Duodenal mucosa (tissue), 2 donors: ENCODE measurements at regions not wholly inside any gene's neighbourhood (a gene's known extent, or its start where the extent isn't known, plus 50 kb on each side); places are given as distances from the start of the nearest gene placed in this dataset.

Experiments
- H3K27ac ChIP-seq: one replicate; pipeline ENCODE4 v1.7.0; 2013; ENCODE audit warnings: low read depth, low read length
- H3K27me3 ChIP-seq, 2 donors: one replicate each; pipeline ENCODE4 v1.7.0; 2013; ENCODE audit warnings: low read length in 2 of 2, control low read depth in 1 of 2; ENCODE audit not compliant: insufficient read depth in 2 of 2, control insufficient read depth in 1 of 2
- H3K36me3 ChIP-seq, 2 donors: one replicate each; pipeline ENCODE4 v1.7.0; 2013; ENCODE audit warnings: low read length in 2 of 2, control low read depth in 1 of 2; ENCODE audit not compliant: insufficient read depth in 2 of 2, control insufficient read depth in 1 of 2
- H3K4me1 ChIP-seq, 2 donors: one replicate each; pipeline ENCODE4 v1.7.0; 2013; ENCODE audit warnings: low read length in 2 of 2, control low read depth in 1 of 2; ENCODE audit not compliant: insufficient read depth in 2 of 2, control insufficient read depth in 1 of 2
- H3K4me3 ChIP-seq, 2 donors: one replicate each; pipeline ENCODE4 v1.7.0; 2013; ENCODE audit warnings: low read length in 2 of 2, low read depth in 1 of 2
- H3K9ac ChIP-seq, 2 donors: one replicate each; pipeline ENCODE4 v1.7.0; 2013; ENCODE audit warnings: low read length in 2 of 2, low read depth in 1 of 2
- H3K9me3 ChIP-seq, 2 donors: one replicate each; pipeline ENCODE4 v1.7.0; 2013; ENCODE audit warnings: low read length in 2 of 2, control low read depth in 1 of 2; ENCODE audit not compliant: control insufficient read depth in 1 of 2

DNA sequence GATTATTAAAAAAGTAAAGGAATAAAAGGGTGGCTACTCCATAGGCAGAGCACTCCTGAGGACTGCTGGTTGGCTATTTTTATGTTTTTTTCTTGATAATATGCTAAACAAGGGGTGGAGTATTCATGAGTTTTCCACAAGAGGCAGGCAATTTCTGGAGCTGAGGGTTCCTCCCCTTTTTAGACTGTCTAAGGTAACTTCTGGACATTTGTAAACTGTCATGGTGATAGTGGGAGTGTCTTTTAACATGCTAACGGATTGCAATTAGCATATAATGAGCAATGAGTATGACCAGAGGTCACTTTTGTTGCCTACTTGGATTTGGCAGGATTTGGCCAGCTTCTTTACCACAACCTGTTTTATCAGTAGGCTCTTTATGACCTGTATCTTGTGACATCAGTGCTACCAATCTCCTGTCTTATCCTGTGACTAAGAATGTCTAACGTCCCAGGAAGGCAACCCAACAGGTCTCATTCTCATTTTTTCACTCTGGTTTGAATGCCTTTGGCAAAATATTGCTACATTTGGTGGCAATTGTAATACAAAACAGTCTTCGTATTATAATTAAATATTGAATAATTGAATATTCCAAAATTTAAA lies 587.8 kb upstream of the POM121L12 start:
- Histone ChIP-seq H3K27me3 (no peaks in the 10 kb centered on the region), H3K4me3 (no peak overlapping the region), H3K4me1 (no peaks in the 10 kb centered on the region), H3K9me3 (no peaks in the 10 kb centered on the region), H3K9ac (no peak overlapping the region), H3K27ac (no peak overlapping the region), H3K36me3 (no peaks in the 10 kb centered on the region)

DNA sequence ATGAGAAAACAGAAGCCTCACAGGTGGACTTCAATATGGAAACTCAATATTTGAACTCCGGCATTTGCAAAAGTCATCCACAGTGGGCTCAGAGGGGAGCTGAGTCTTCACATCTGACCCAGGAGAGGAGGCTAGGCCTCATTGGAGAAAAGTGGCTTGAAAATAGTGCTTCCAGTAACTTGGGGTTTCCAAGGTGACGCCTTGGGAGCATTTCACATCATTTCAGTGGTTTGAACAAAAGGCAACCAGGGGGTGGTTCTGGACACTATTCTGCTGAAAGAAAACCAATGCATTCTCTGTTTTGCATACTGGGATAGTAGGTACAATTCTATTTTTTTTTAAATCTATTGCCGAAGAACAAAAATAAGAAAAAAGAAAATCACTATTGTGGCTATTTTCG lies 599.2 kb upstream of the POM121L12 start:
- Histone ChIP-seq H3K27ac (no peak overlapping the region), H3K9me3 (no peaks in the 10 kb centered on the region), H3K4me3 (no peak overlapping the region), H3K36me3 (no peaks in the 10 kb centered on the region), H3K4me1 (no peaks in the 10 kb centered on the region), H3K27me3 (no peaks in the 10 kb centered on the region), H3K9ac (no peak overlapping the region)

DNA sequence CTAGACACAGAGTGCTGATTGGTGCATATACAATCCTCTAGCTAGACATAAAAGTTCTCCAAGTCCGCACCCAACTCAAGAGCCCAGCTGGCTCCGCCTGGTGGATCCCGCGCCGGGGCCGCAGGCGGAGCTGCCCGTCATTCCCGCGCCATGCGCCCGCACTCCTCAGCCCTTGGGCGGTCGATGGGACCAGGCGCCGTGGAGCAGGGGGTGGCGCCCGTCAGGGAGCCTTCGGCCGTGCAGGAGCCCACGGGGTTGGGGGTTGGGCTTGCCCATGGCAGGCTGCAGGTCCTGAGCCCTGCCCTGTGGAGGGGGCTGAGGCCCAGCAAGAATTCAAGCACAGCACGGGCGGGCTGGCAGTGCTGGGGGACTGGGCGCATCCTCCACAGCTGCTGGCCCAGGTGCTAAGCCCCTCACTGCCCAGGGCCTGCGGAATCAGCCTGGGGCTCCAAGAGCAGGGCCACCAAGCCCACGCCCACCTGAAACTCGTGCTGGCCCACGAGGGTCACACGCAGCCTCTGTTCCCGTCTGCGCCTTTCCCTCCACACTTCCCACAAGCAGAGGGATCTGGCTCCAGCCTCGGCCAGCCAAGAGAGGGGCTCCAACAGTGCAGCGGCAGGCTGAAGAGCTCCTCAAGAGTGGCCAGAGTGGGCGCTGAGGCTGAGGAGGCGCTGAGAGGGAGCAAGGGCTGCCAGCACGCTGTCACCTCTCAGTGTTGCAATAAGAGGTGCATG lies 604.2 kb upstream of the POM121L12 start:
- no peaks in the 10 kb centered on the region for H3K36me3 ChIP-seq
- H3K9me3 ChIP-seq = no peaks in the 10 kb centered on the region
- H3K4me3 ChIP-seq = no peak overlapping the region
- no peaks in the 10 kb centered on the region for H3K27me3 ChIP-seq
- H3K4me1 ChIP-seq = no peaks in the 10 kb centered on the region
- H3K9ac ChIP-seq = no peak overlapping the region
- H3K27ac ChIP-seq = no peak overlapping the region

DNA sequence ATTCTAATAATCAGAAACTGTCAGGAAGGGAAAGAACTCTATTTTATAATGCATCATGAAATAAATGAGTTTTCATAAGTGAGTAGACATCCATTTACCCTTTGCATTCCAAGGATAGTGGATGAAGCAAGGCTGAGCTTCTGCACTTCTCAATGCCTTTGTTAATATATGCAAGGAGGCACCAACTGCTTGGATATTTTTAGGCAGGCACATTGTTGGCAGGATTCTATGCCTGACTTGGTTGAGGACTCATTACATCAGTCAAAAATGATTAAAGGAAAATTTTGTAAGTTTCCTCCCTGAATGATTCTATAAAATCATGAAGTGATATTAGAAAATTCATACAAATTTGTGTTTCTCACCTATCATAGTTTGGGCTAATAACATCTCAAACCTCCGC lies 612.2 kb upstream of the POM121L12 start:
- Histone ChIP-seq H3K4me1 (no peaks in the 10 kb centered on the region), H3K27me3 (no peaks in the 10 kb centered on the region)

DNA sequence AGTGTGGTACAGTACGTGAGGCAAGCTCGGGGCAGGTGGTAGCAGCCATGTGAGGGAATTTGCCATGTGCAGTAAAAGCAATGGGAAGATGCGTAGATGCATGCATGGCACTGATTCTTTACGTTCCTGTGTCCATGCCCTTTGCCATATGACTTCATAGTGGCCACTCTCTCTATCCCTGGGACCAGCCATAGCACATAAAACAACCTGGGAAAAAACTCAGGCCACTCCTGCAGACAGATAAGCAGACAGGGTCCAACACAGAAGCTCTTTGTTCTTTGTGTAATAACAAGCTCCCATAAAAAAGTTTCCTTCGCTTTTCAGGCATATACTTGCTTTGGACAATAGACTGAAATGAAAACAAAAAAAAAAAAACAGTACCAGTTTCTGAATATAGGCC lies 622.4 kb upstream of the POM121L12 start:
- Histone ChIP-seq H3K27ac (no peak overlapping the region), H3K4me1 (no peaks in the 10 kb centered on the region), H3K36me3 (no peaks in the 10 kb centered on the region), H3K4me3 (no peak overlapping the region), H3K27me3 (no peaks in the 10 kb centered on the region), H3K9me3 (peaks cover 0 to 2% of the 10 kb centered on the region in 2 donors), H3K9ac (no peak overlapping the region)

More for the DNA sequence above, 612.2 kb upstream of the POM121L12 start:
- Histone ChIP-seq H3K4me3 (no peak overlapping the region), H3K9me3 (no peaks in the 10 kb centered on the region), H3K36me3 (no peaks in the 10 kb centered on the region), H3K27ac (no peak overlapping the region), H3K9ac (no peak overlapping the region)

DNA sequence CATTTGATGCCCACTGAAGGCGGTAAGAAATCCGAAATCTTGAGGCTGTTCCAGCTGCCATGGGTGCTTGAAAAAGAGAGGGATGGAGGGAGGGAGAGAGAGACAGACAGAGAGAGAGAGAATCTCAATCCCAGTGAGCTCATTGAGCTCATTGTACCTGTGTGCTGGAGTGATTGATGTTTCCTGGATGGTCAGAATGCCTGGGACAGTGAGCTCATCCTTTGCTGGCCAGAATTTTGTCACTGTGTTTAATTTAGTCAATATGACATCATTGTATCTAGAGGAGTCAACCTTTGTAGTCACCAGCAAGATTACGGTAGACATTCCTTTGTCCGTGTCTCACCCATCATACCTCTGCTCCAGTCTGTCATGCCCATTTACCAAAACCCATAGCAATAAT lies 625.4 kb upstream of the POM121L12 start:
- Histone ChIP-seq H3K9me3 (peaks cover 0 to 2% of the 10 kb centered on the region in 2 donors), H3K4me1 (no peaks in the 10 kb centered on the region), H3K36me3 (no peaks in the 10 kb centered on the region), H3K9ac (no peak overlapping the region), H3K4me3 (no peak overlapping the region), H3K27ac (no peak overlapping the region), H3K27me3 (no peaks in the 10 kb centered on the region)

DNA sequence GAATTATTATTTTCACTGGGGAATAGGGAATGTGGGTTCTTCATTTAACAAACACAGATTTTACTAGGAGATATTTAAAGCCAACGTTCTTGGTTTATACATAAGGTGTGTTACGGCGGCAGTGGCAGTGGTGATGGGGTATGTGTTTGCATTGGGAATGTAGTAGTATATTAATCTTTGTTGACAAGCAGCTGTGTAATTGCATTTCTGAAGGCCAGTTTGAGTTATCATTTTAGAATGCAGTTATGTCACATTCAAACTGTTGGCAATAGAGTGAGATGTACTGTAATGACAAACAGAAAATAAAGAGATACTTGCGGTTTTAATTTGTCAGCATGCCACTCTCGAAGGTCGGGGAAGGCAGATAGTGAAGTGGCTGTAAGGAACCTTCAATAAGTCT lies 628.6 kb upstream of the POM121L12 start:
- Histone ChIP-seq H3K9ac (no peak overlapping the region), H3K27ac (no peak overlapping the region), H3K9me3 (peaks cover 0 to 2% of the 10 kb centered on the region in 2 donors), H3K36me3 (no peaks in the 10 kb centered on the region), H3K27me3 (no peaks in the 10 kb centered on the region), H3K4me3 (no peak overlapping the region), H3K4me1 (no peaks in the 10 kb centered on the region)

DNA sequence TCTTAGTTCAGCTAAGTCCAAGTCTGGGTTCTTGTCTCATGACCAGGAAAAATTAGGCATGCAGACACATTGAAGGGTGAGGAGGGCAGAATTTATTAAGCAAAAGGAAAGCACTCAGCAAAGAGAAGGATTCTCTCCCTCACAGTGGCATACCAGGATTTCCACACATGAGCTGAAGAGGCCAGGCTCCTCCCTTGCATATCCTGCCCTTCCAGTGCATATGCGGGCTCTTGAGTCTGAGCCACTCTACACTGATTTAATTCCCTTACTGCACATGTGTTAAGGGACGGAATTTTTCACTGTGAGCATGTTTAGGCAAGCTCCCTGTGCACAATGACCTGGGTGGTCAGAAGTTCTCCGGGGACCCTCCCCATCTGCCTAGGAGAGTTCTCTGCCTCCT lies 652.7 kb upstream of the POM121L12 start:
- Histone ChIP-seq H3K9ac (no peak overlapping the region), H3K4me1 (no peaks in the 10 kb centered on the region), H3K9me3 (no peaks in the 10 kb centered on the region), H3K36me3 (no peaks in the 10 kb centered on the region), H3K27ac (no peak overlapping the region), H3K4me3 (no peak overlapping the region), H3K27me3 (no peaks in the 10 kb centered on the region)

DNA sequence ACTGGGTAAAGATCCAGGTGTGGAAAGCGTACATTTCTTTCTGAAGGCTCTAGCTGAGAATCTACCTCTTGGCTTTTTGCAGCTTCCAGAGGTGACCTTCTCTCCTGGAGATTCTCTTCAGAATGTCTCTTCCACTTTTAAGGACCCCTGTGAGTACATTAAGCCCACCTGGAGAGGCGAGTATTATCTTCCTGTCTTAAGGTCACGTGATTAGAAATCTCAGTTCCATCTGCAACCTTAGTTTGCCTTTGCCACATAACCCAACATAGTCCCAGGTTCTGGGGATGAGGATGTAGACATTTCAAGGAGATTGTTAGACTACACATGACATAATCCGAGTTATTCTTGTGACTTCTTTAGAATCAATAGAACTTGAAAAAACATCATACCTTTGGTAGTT lies 665.5 kb upstream of the POM121L12 start:
- H3K36me3 ChIP-seq = no peaks in the 10 kb centered on the region
- H3K27me3 ChIP-seq = no peaks in the 10 kb centered on the region
- H3K9me3 ChIP-seq = no peaks in the 10 kb centered on the region
- no peak overlapping the region for H3K4me3 ChIP-seq
- no peak overlapping the region for H3K27ac ChIP-seq
- H3K9ac ChIP-seq = no peak overlapping the region
- no peaks in the 10 kb centered on the region for H3K4me1 ChIP-seq

DNA sequence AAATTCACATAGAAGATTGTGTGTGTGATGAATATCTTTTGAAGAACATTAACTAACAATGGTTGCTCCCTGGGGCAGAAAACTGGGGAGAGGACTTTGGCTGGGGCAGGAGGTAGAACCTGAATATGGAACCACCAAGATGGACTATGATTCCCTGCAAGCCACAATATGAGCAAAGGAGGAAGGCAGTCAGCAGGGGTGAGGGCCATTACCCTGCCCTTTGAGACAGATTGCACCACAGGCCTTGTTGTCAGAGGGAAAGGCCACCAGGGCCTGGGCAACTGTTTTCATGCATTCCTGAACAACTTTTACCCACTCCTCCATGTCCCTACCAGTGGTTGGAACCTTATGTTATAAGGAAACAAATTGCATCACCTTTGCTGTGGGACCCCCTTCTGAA lies 670.1 kb upstream of the POM121L12 start:
- Histone ChIP-seq H3K9ac (no peak overlapping the region), H3K36me3 (no peaks in the 10 kb centered on the region), H3K4me3 (no peak overlapping the region), H3K27ac (no peak overlapping the region), H3K27me3 (no peaks in the 10 kb centered on the region), H3K9me3 (no peaks in the 10 kb centered on the region), H3K4me1 (no peaks in the 10 kb centered on the region)
